ENCODE measurements at regions not wholly inside any gene's neighbourhood (a gene's known extent, or its start where the extent isn't known, plus 50 kb on each side); places are given as distances from the start of the nearest gene placed in this dataset.

- Mint-ChIP-seq H3K27me3 (no peaks in the 10 kb centered on the region), H3K36me3 (ENCODE audit: low read depth) (no peaks in the 10 kb centered on the region), H3K4me3 (no peak overlapping the region), H3K27ac (no peak overlapping the region), H3K4me1 (no peaks in the 10 kb centered on the region), H3K9me3 (peaks cover 6% of the 10 kb centered on the region)
- ATAC-seq (no peak), DNase-seq (no peak)
Observed at GRCh38 chr4:63580796-63581475, 828.3 kb downstream of the TECRL start.

- Mint-ChIP-seq H3K27me3 (no peaks in the 10 kb centered on the region), H3K27ac (no peak overlapping the region)
- no peak for DNase-seq
Observed at GRCh38 chr4:63578383-63578782, 830.9 kb downstream of the TECRL start.

DNA sequence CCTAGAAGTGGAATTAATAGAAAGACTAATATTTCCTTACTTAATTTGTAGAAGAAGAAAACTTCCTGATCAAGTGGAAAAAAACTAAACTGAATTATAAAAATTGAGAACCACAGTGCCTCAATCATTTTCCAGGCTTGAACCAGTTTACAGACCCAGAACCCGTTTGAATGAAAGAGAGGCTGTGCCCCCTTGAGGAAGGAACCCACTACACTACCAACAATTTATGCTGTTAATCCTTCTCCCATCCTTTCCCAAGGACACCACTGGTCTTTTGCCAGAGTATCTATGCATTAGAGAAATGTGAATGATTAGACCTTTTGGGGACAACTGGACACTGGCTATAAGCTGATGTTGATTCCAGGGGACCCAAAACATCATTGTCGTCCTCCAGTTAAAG is 842.6 kb downstream of the TECRL start:
- H3K4me1 Mint-ChIP-seq, result no peaks in the 10 kb centered on the region
- no peaks in the 10 kb centered on the region for H3K27me3 Mint-ChIP-seq
- H3K27ac Mint-ChIP-seq, result no peak overlapping the region
- no peak overlapping the region for H3K4me3 Mint-ChIP-seq
- no peak for DNase-seq
- peaks cover 2% of the 10 kb centered on the region for H3K9me3 Mint-ChIP-seq
- ATAC-seq, result no peak
- H3K36me3 Mint-ChIP-seq (ENCODE audit: low read depth), result no peaks in the 10 kb centered on the region

More at GRCh38 chr4:63578383-63578782, 830.9 kb downstream of the TECRL start:
- Mint-ChIP-seq H3K4me1 (no peaks in the 10 kb centered on the region), H3K4me3 (no peak overlapping the region), H3K36me3 (ENCODE audit: low read depth) (no peaks in the 10 kb centered on the region), H3K9me3 (peaks cover 12% of the 10 kb centered on the region)
- ATAC-seq, result no peak

- ATAC-seq (no peak), DNase-seq (no peak)
- H3K4me3 Mint-ChIP-seq, result no peak overlapping the region
- H3K36me3 Mint-ChIP-seq (ENCODE audit: low read depth), result no peaks in the 10 kb centered on the region
- no peaks in the 10 kb centered on the region for H3K4me1 Mint-ChIP-seq
- H3K9me3 Mint-ChIP-seq, result peaks cover 8% of the 10 kb centered on the region
- no peak overlapping the region for H3K27ac Mint-ChIP-seq
- no peaks in the 10 kb centered on the region for H3K27me3 Mint-ChIP-seq
Observed at GRCh38 chr4:63563288-63564014, 845.8 kb downstream of the TECRL start.

DNA sequence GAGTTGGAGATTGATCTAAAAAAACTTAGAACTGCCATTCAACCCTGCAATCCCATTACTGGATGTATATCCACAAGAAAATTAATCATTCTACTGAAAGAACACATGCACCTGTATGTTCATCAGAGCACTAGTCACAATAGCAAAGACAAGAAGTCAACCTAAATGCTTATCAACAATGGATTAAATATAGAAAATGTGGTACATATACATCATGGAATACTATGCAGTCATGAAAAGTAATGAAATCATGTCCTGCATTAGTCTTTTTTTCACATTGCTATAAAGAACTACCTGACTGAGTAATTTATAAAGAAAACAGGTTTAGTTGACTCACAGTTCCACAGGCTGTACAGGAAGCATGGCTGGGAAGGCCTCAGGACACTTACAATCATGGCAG is 850.5 kb downstream of the TECRL start:
- no peak overlapping the region for H3K4me3 Mint-ChIP-seq
- no peak for ATAC-seq
- H3K9me3 Mint-ChIP-seq, result peaks cover 15% of the 10 kb centered on the region
- no peaks in the 10 kb centered on the region for H3K27me3 Mint-ChIP-seq
- no peaks in the 10 kb centered on the region for H3K4me1 Mint-ChIP-seq
- DNase-seq, result no peak
- no peaks in the 10 kb centered on the region for H3K36me3 Mint-ChIP-seq (ENCODE audit: low read depth)
- no peak overlapping the region for H3K27ac Mint-ChIP-seq

- Mint-ChIP-seq H3K4me1 (no peaks in the 10 kb centered on the region), H3K9me3 (peaks cover 14% of the 10 kb centered on the region), H3K27ac (no peak overlapping the region), H3K4me3 (no peak overlapping the region), H3K36me3 (ENCODE audit: low read depth) (no peaks in the 10 kb centered on the region), H3K27me3 (no peaks in the 10 kb centered on the region)
- no peak for DNase-seq
- ATAC-seq, result no peak
Observed at GRCh38 chr4:63556332-63556731, 852.9 kb downstream of the TECRL start.

- H3K27me3 Mint-ChIP-seq, result no peaks in the 10 kb centered on the region
- DNase-seq, result no peak
Observed at GRCh38 chr4:63553123-63553522, 856.1 kb downstream of the TECRL start.

GRCh38 chr4:63541828-63542227 is 867.4 kb downstream of the TECRL start:
- no peak for ATAC-seq
- no peak overlapping the region for H3K27ac Mint-ChIP-seq
- no peaks in the 10 kb centered on the region for H3K4me1 Mint-ChIP-seq
- H3K27me3 Mint-ChIP-seq, result no peaks in the 10 kb centered on the region
- H3K9me3 Mint-ChIP-seq, result peaks cover 28% of the 10 kb centered on the region
- DNase-seq, result no peak
- H3K4me3 Mint-ChIP-seq, result no peak overlapping the region
- no peaks in the 10 kb centered on the region for H3K36me3 Mint-ChIP-seq (ENCODE audit: low read depth)

More at GRCh38 chr4:63553123-63553522, 856.1 kb downstream of the TECRL start:
- no peaks in the 10 kb centered on the region for H3K4me1 Mint-ChIP-seq
- no peak overlapping the region for H3K4me3 Mint-ChIP-seq
- H3K27ac Mint-ChIP-seq, result no peak overlapping the region
- no peak for ATAC-seq
- H3K9me3 Mint-ChIP-seq, result peaks cover 12% of the 10 kb centered on the region
- H3K36me3 Mint-ChIP-seq (ENCODE audit: low read depth), result no peaks in the 10 kb centered on the region

- Mint-ChIP-seq H3K4me3 (no peak overlapping the region), H3K36me3 (ENCODE audit: low read depth) (no peaks in the 10 kb centered on the region), H3K4me1 (no peaks in the 10 kb centered on the region), H3K27ac (no peak overlapping the region), H3K27me3 (no peaks in the 10 kb centered on the region), H3K9me3 (peaks cover 5% of the 10 kb centered on the region)
- no peak for DNase-seq
- no peak for ATAC-seq
Observed at GRCh38 chr4:63529581-63530337, 879.5 kb downstream of the TECRL start.

- Mint-ChIP-seq H3K27ac (no peak overlapping the region), H3K4me3 (no peak overlapping the region), H3K9me3 (peaks cover 5% of the 10 kb centered on the region), H3K36me3 (ENCODE audit: low read depth) (no peaks in the 10 kb centered on the region), H3K4me1 (no peaks in the 10 kb centered on the region), H3K27me3 (no peaks in the 10 kb centered on the region)
- ATAC-seq, result no peak
- DNase-seq, result no peak
Observed at GRCh38 chr4:63528256-63528991, 880.8 kb downstream of the TECRL start.

DNA sequence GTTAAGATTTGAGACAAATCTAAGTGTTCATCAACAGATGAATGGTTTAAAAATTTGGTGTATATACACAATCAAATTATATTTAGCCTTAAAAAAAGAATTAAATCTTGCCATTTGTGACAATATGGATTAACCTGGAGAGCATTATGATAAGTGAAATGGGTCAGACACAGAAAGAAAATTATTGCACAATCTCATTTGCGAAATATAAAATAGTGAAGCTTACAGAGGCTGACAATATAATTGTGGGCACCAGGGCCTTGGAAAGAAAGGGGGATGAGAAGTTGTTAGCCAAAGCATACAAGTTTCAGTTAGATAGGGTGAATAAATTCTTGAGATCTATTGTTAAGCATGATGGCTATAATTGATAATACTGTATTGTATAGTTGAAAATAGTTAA is 883.0 kb downstream of the TECRL start:
- Mint-ChIP-seq H3K27ac (no peak overlapping the region), H3K4me1 (no peaks in the 10 kb centered on the region), H3K4me3 (no peak overlapping the region), H3K27me3 (no peaks in the 10 kb centered on the region), H3K36me3 (ENCODE audit: low read depth) (no peaks in the 10 kb centered on the region), H3K9me3 (peaks cover 12% of the 10 kb centered on the region)
- ATAC-seq (no peak), DNase-seq (no peak)

DNA sequence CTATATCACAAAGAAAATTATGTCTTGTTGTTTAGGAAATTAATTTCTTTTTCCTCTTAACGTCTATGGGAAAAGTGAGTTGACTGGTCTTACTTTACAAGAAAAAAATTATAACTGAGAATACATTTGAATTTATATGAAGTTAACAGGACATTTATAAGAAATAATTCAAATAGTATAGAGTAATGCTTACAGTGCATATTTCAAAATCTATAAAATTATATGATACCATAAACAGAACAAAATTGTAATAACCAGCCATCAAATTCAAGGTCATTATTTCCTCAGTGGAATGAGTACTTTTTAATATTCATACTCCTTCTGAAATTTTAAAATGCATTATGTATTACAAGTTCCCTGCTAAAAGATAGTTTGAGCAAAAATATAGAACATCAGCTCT is 884.5 kb downstream of the TECRL start:
- DNase-seq (no peak), ATAC-seq (no peak)
- no peaks in the 10 kb centered on the region for H3K4me1 Mint-ChIP-seq
- no peaks in the 10 kb centered on the region for H3K27me3 Mint-ChIP-seq
- H3K27ac Mint-ChIP-seq, result no peak overlapping the region
- H3K9me3 Mint-ChIP-seq, result peaks cover 16% of the 10 kb centered on the region
- H3K36me3 Mint-ChIP-seq (ENCODE audit: low read depth), result no peaks in the 10 kb centered on the region
- H3K4me3 Mint-ChIP-seq, result no peak overlapping the region

- Mint-ChIP-seq H3K27ac (no peak overlapping the region), H3K4me1 (no peaks in the 10 kb centered on the region), H3K27me3 (no peaks in the 10 kb centered on the region), H3K36me3 (ENCODE audit: low read depth) (no peaks in the 10 kb centered on the region), H3K4me3 (no peak overlapping the region), H3K9me3 (peaks cover 9% of the 10 kb centered on the region)
- ATAC-seq, result no peak
- DNase-seq, result no peak
Observed at GRCh38 chr4:63505714-63506460, 903.4 kb downstream of the TECRL start.

GRCh38 chr4:63493265-63493664 is 916.0 kb downstream of the TECRL start:
- no peak for DNase-seq
- Mint-ChIP-seq H3K27ac (no peak overlapping the region), H3K27me3 (no peaks in the 10 kb centered on the region), H3K9me3 (peaks cover 12% of the 10 kb centered on the region), H3K4me1 (no peaks in the 10 kb centered on the region), H3K4me3 (no peak overlapping the region), H3K36me3 (ENCODE audit: low read depth) (no peaks in the 10 kb centered on the region)
- no peak for ATAC-seq

Data from activated naive CD8-positive, alpha-beta T cell treated with anti-CD3 and anti-CD28 coated beads, Interleukin-2, amount 50 U/mL, for 24 hours (primary cell).